ENCODE measurements at regions not wholly inside any gene's neighbourhood (a gene's known extent, or its start where the extent isn't known, plus 50 kb on each side); places are given as distances from the start of the nearest gene placed in this dataset.

GRCh38 chr14:101039755-101040138 is 136.2 kb upstream of the RTL1 start:
- Histone ChIP-seq H3K4me1 (no peaks in the 10 kb centered on the region), H3K4me3 (no peak overlapping the region), H3K9me3 (replicated peaks) (no peaks in the 10 kb centered on the region), H3K27ac (replicated peaks) (no peak overlapping the region), H3K36me3 (no peaks in the 10 kb centered on the region), H3K27me3 (ENCODE audit: low read depth) (no peaks in the 10 kb centered on the region)
- no peak for DNase-seq
- intact Hi-C loops (cut with micrococcal nuclease), result no loop called here
- TF ChIP-seq CTCF (IDR thresholded peaks at IDR 0.05; ENCODE audit: borderline replicate concordance), result no peak

- peaks cover 9% of the 10 kb centered on the region for H3K27me3 ChIP-seq (ENCODE audit: low read depth)
- intact Hi-C loops (cut with micrococcal nuclease), result no loop called here
- H3K9me3 ChIP-seq (replicated peaks), result no peaks in the 10 kb centered on the region
- no peak overlapping the region for H3K4me3 ChIP-seq
- no peaks in the 10 kb centered on the region for H3K4me1 ChIP-seq
- no peak for DNase-seq
- H3K27ac ChIP-seq (replicated peaks), result no peak overlapping the region
- H3K36me3 ChIP-seq, result no peaks in the 10 kb centered on the region
- TF ChIP-seq CTCF (IDR thresholded peaks at IDR 0.05; ENCODE audit: borderline replicate concordance), result no peak
These were observed 137.3 kb upstream of the RTL1 start for GRCh38 chr14:101040538-101041442.

GRCh38 chr14:101043891-101044290 is 140.4 kb upstream of the RTL1 start:
- no peak overlapping the region for H3K27ac ChIP-seq (replicated peaks)
- no peaks in the 10 kb centered on the region for H3K4me1 ChIP-seq
- H3K27me3 ChIP-seq (ENCODE audit: low read depth), result peaks cover 14% of the 10 kb centered on the region
- intact Hi-C loops (cut with micrococcal nuclease), result no loop called here
- no peak for TF ChIP-seq CTCF (IDR thresholded peaks at IDR 0.05; ENCODE audit: borderline replicate concordance)
- no peaks in the 10 kb centered on the region for H3K36me3 ChIP-seq
- DNase-seq, result no peak
- H3K4me3 ChIP-seq, result no peak overlapping the region
- H3K9me3 ChIP-seq (replicated peaks), result no peaks in the 10 kb centered on the region

DNA sequence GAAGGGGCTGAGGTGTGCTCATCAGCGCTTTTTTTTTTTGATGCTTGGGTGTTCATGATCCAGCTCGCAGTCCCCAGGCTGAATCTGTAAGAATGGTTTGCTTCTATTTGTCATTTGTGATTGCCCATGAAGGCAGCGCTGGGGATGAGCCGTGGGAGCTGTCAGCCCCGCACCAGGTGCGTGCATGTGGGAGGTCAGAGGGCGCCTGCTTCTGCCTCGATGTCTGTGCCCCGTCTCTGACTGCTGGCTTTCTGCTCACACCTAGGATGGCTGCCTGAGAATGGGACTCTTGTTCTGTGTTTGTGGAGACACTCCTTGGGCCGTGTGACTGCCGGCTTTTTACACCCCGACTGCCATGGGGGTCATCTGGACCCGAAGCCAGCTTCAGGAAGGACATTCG is 141.2 kb upstream of the RTL1 start:
- intact Hi-C loops (cut with micrococcal nuclease), result no loop called here
- Histone ChIP-seq H3K4me1 (no peaks in the 10 kb centered on the region), H3K4me3 (no peak overlapping the region), H3K27ac (replicated peaks) (no peak overlapping the region), H3K36me3 (no peaks in the 10 kb centered on the region), H3K9me3 (replicated peaks) (no peaks in the 10 kb centered on the region), H3K27me3 (ENCODE audit: low read depth) (peaks cover 22% of the 10 kb centered on the region)
- no peak for DNase-seq
- no peak for TF ChIP-seq CTCF (IDR thresholded peaks at IDR 0.05; ENCODE audit: borderline replicate concordance)

- Histone ChIP-seq H3K27ac (replicated peaks) (no peak overlapping the region), H3K27me3 (ENCODE audit: low read depth) (peaks cover 30% of the 10 kb centered on the region), H3K36me3 (no peaks in the 10 kb centered on the region), H3K4me1 (no peaks in the 10 kb centered on the region), H3K4me3 (no peak overlapping the region), H3K9me3 (replicated peaks) (no peaks in the 10 kb centered on the region)
- no peak for TF ChIP-seq CTCF (IDR thresholded peaks at IDR 0.05; ENCODE audit: borderline replicate concordance)
- DNase-seq, result no peak
- intact Hi-C loops (cut with micrococcal nuclease), result no loop called here
These were observed 142.0 kb upstream of the RTL1 start for GRCh38 chr14:101045511-101045910.
